ENCODE measurements at regions not wholly inside any gene's neighbourhood (a gene's known extent, or its start where the extent isn't known, plus 50 kb on each side); places are given as distances from the start of the nearest gene placed in this dataset.

GRCh38 chr2:193816008-193816407, 1621.3 kb upstream of the TMEFF2 start:
- no peak for DNase-seq

- DNase-seq, result no peak
These were observed 1615.8 kb upstream of the TMEFF2 start for GRCh38 chr2:193810533-193810932.

DNA sequence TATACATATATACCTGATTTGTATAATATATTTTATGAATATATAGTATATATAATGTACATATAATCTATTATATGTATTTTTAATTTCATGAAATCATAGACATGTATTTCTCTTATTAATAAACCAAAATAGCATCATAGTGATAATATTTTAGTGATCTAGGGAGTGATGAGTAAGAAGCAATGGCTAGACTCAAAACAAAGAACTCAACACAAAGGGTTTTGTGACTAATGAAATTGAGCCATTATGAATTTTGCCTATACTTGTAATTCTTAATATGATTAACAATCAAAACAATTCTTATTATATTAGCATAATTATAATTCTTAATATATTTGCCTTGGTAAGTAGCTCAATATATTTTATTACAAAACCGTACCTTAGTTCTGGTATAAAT, 1614.1 kb upstream of the TMEFF2 start:
- no peak for DNase-seq

DNA sequence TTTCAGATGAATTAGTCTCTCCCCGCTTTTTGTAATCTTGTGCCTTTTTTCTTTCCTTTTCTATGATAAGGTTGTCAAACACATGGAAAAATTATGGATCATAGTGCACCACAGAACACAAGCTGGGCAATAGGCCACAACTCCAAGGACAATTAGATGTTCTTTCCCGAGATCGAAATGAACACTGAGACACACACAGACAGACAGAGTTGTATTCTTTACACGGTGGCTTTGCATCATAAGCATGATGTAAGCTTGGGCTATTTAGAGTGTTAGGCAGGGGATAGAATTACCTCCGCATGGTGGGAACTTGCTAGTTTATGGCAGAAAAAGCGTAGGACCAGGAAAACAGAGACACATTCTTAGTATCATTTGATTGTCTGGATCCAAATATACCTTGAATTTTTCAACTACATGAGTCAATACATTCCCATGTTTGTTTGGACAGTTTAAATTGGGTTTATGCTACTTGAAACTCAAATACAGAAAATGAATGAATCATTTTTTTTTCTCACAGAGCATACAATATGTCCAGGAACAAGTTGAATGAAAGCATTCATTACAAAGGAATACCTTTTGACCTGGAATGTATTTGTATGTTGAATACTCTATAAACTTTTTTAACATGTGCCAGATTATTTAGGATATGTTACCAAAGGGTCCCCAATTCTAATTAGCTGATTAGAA, 1611.5 kb upstream of the TMEFF2 start:
- no peak for DNase-seq

- DNase-seq, result no peak
These were observed 1602.1 kb upstream of the TMEFF2 start for GRCh38 chr2:193796847-193797246.

GRCh38 chr2:193793914-193794313, 1599.2 kb upstream of the TMEFF2 start:
- DNase-seq, result no peak

GRCh38 chr2:193783681-193784080, 1588.9 kb upstream of the TMEFF2 start:
- no peak for DNase-seq

GRCh38 chr2:193778293-193778692, 1583.6 kb upstream of the TMEFF2 start:
- no peak for DNase-seq

- no peak for DNase-seq
These were observed 1582.3 kb upstream of the TMEFF2 start for GRCh38 chr2:193776988-193777387.

DNA sequence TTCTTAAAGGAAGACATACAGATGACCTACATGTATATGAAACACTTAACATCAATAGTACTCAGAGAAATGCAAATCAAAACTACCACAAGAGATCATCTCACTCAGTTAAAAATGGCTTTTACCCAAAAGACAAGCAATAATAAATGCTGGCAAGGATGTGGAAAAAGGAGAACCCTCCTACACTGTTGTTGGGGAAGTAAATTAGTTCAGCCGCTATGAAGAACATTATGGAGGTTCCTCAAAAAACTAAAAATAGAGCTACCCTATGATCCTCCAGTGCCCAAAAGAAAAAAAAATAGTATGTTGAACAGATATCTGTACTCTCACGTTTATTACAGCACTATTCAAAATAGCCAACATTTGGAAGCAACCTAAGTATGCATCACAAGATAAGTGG, 1579.4 kb upstream of the TMEFF2 start:
- no peak for DNase-seq

- DNase-seq, result no peak
These were observed 1556.6 kb upstream of the TMEFF2 start for GRCh38 chr2:193751299-193751698.

DNA sequence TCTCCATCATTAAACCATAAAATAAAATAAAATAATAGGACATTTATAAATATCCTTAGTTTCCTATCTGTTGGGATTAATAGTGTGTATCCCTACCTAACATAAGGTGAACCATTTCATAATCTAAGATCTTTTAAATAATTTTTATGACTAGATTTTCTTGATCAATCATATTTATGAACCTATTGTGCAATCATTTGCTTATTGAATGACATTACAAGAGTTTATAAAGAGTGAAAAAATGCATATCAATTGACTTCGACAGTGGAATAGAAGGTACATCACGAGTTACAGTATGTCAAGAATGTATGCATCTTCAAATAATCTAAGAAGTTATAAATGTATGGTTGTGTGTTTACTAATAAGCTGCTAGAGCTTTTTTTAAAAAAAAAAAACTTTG, 1554.8 kb upstream of the TMEFF2 start:
- no peak for DNase-seq

- no peak for DNase-seq
These were observed 1548.4 kb upstream of the TMEFF2 start for GRCh38 chr2:193743089-193743488.

- DNase-seq, result no peak
These were observed 1544.2 kb upstream of the TMEFF2 start for GRCh38 chr2:193738892-193739291.

DNA sequence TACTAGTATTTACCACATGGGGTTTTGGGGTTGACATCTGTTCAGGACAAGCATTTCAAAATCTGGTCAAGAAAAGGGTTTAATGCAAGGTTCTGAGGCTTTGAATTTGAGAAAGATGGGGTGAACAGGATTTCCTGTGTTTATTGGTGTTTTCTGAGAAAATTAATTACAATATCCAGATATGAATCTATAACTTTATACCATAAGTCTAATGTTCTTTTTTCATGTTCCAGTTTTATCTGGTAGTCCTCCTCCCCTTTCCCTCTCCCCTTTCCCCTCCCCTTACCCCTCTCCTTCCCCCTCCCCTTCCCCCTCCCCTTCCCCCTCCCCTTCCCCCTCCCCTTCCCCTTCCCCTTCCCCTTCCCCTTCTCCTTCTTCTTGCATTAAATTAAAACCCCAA, 1518.2 kb upstream of the TMEFF2 start:
- no peak for DNase-seq

- no peak for DNase-seq
These were observed 1508.7 kb upstream of the TMEFF2 start for GRCh38 chr2:193703411-193703810.

DNA sequence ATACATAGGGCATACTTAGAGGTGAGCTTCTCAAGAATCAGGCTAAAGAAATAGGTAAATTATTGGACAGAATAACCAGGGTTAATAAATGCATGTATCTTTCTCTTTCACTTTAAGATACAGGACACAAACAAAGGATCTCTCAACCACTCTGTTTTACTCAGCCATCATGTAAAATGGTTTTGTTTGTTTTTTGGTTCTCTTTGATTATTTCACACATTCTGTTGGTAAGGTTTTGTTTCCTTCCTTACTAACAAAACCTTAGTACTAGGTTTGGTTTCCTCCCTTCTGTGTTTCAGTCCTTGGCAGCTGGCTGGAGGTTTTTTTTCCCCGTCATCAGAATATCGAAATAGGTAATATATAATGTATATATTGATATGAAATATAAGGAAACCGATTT, 1506.8 kb upstream of the TMEFF2 start:
- DNase-seq, result no peak

- no peak for DNase-seq
These were observed 1500.6 kb upstream of the TMEFF2 start for GRCh38 chr2:193695367-193695766.

GRCh38 chr2:193693758-193694157, 1499.0 kb upstream of the TMEFF2 start:
- DNase-seq, result no peak

GRCh38 chr2:193690572-193690971, 1495.8 kb upstream of the TMEFF2 start:
- DNase-seq, result no peak

- no peak for DNase-seq
These were observed 1492.5 kb upstream of the TMEFF2 start for GRCh38 chr2:193687195-193687594.

GRCh38 chr2:193679847-193680246, 1485.1 kb upstream of the TMEFF2 start:
- DNase-seq, result no peak

DNA sequence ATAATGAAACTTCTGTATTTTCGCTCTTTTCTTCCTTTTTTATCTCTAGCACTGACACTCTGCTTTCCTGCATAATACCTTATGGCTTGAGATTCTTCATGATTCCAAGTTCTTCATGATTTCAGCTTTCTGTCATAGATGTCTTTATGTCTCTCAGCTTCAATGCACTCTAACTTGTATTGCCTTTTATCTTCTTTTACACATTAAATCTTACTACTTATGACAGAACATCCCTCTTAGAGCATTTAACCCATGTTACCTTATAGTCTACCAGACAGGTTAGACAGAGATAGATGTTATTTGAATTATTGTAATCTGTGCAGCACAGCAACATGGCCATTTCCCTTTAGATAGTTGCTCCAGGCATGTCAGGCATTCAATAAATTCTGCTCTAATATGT, 1475.7 kb upstream of the TMEFF2 start:
- no peak for DNase-seq

GRCh38 chr2:193668557-193669323, 1474.0 kb upstream of the TMEFF2 start:
- DNase-seq, result no peak

DNA sequence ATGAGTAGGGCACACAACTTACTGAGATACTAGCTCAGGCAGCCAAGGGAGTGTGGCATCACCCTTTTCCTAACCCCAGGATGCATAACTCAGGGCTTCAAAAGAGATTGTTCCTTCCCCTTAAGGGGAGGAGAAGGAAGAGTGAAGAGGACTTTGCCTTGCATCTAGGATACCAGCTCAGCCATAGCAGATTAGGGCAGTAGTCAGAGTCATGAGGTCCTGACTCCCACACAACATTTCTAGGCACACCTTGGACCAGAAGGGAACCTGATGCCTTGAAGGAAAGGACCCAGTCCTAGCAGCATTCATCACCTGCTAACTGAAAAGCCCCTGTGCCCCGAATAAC, 1433.2 kb upstream of the TMEFF2 start:
- no peak for DNase-seq

All from CD4-positive, alpha-beta T cell treated with Interleukin-6 for 4 hours (primary cell).